Skeletal muscle tissue (tissue), 4 donors: ENCODE measurements at regions not wholly inside any gene's neighbourhood (a gene's known extent, or its start where the extent isn't known, plus 50 kb on each side); places are given as distances from the start of the nearest gene placed in this dataset. TPM values are rescaled to one million over a fixed set of nuclear protein-coding genes. Genes with fewer than 3 reads are reported as not detected.

Source experiments
- H3K27ac ChIP-seq: one replicate; pipeline ENCODE4 v1.7.0; 2013; ENCODE audit warnings: mild to moderate bottlenecking, low read depth, low read length, inconsistent platforms
- H3K27me3 ChIP-seq, 3 donors: one replicate each; pipeline ENCODE4 v1.7.0; 2013; ENCODE audit warnings: low read length in 3 of 3; ENCODE audit not compliant: control insufficient read depth in 3 of 3, insufficient read depth in 3 of 3
- H3K36me3 ChIP-seq, 3 donors: one replicate each; pipeline ENCODE4 v1.7.0; 2013; ENCODE audit warnings: low read length in 3 of 3; ENCODE audit not compliant: control insufficient read depth in 3 of 3, insufficient read depth in 3 of 3
- H3K4me1 ChIP-seq, 3 donors: one replicate each; pipeline ENCODE4 v1.7.0; 2013; ENCODE audit warnings: low read length in 3 of 3, mild to moderate bottlenecking in 3 of 3; ENCODE audit not compliant: control insufficient read depth in 3 of 3, insufficient read depth in 3 of 3
- H3K4me3 ChIP-seq, 3 donors: one replicate each; pipeline ENCODE4 v1.7.0; 2013; ENCODE audit warnings: low read length in 3 of 3
- H3K9ac ChIP-seq, 3 donors: one replicate each; pipeline ENCODE4 v1.7.0; 2013; ENCODE audit warnings: low read length in 3 of 3, mild to moderate bottlenecking in 3 of 3, moderate library complexity in 2 of 3, low read depth in 1 of 3
- H3K9me3 ChIP-seq, 3 donors: one replicate each; pipeline ENCODE4 v1.7.0; 2013; ENCODE audit warnings: low read length in 3 of 3; ENCODE audit not compliant: control insufficient read depth in 3 of 3
- small RNA-seq: library from RNA; depleted of rRNA; stranded (forward); fragments of <200 nt; gene quantifications from one replicate; pipeline ENCODE3, GENCODE V24; 2014
- donor health status: Osteomylitis.

DNA sequence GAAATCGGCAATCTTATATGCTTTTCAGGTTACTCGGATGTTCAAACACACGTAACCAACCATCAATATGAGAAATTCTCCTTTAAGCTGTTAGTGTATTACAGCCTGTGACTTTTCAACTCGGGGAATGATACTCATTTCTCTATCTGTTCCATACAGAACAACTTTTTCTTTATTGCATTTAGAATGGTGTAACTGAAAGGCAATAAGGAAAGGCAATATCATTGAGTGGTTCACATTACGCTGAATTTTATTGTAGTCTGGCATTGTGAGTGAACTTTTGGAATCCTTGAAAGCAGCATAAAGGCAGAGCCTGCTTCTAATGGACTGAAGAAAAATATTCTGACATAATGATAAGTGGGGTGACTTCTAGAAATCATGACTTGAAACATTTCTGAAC lies 54.4 kb upstream of the MEF2C start:
- H3K27ac ChIP-seq: no peak overlapping the region

DNA sequence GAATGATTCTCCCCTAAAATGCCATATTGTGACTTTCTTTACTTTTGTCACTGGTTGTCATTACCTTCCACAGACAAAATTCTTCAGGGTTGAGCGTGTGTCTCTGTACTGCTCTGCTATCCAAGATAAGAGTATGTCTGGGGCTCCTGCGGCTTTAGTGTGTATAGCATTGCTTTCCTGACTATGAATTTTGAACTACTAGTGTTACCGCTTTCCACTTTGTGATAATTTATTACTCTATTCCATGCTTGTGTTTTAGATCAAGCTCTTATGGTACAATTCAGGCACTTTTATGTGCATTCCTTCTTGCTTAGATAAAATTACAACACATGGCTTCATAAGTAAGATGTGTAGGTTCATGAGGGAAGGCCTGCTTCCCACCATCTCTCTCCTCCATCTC lies 51.5 kb upstream of the MEF2C start:
- Histone ChIP-seq H3K9me3 (no peaks in the 10 kb centered on the region), H3K36me3 (no peaks in the 10 kb centered on the region), H3K4me1 (peaks cover 6 to 11% (median 7%) of the 10 kb centered on the region in 3 donors), H3K9ac (no peak overlapping the region), H3K27ac (no peak overlapping the region), H3K27me3 (no peaks in the 10 kb centered on the region), H3K4me3 (no peak overlapping the region)

More for the DNA sequence above, 54.4 kb upstream of the MEF2C start:
- Histone ChIP-seq H3K9me3 (no peaks in the 10 kb centered on the region), H3K4me3 (no peak overlapping the region), H3K36me3 (no peaks in the 10 kb centered on the region), H3K9ac (no peak overlapping the region), H3K27me3 (no peaks in the 10 kb centered on the region), H3K4me1 (peaks cover 9 to 16% (median 15%) of the 10 kb centered on the region in 3 donors)

Small RNAs in the stretch of these regions (small RNA-seq; reads per million reads assigned to genes)
- gene MIR3660: not detected
